GM21447 (cell line): ENCODE measurements at regions not wholly inside any gene's neighbourhood (a gene's known extent, or its start where the extent isn't known, plus 50 kb on each side); places are given as distances from the start of the nearest gene placed in this dataset.
"Not testable (repeated sequence)": the region's sequence is repeated elsewhere in the genome, so short reads cannot be mapped to it uniquely, and the experiment has no call there.

Source experiments
- ATAC-seq: cut with Tn5 transposase; IDR thresholded peaks from one replicate; pipeline ENCODE4 v1.9.1; 2021; ENCODE audit not compliant: unreplicated experiment

- ATAC-seq = no peak
Measured at GRCh38 chr15:96130734-96131133, 199.8 kb upstream of the NR2F2 start.

GRCh38 chr15:96132126-96132525, 198.4 kb upstream of the NR2F2 start:
- no peak for ATAC-seq

- ATAC-seq = no peak
Measured at GRCh38 chr15:96135166-96136093, 195.1 kb upstream of the NR2F2 start.

- ATAC-seq = no peak
Measured at GRCh38 chr15:96138985-96139384, 191.5 kb upstream of the NR2F2 start.

- no peak for ATAC-seq
Measured at GRCh38 chr15:96142498-96142897, 188.0 kb upstream of the NR2F2 start.

- ATAC-seq = no peak
Measured at GRCh38 chr15:96144734-96145133, 185.8 kb upstream of the NR2F2 start.

GRCh38 chr15:96146726-96147125, 183.8 kb upstream of the NR2F2 start:
- ATAC-seq = no peak

GRCh38 chr15:96147267-96147666, 183.2 kb upstream of the NR2F2 start:
- ATAC-seq = no peak

GRCh38 chr15:96150254-96150653, 180.2 kb upstream of the NR2F2 start:
- ATAC-seq = no peak

GRCh38 chr15:96151749-96152148, 178.8 kb upstream of the NR2F2 start:
- not testable (repeated sequence) for ATAC-seq

GRCh38 chr15:96153929-96154328, 176.6 kb upstream of the NR2F2 start:
- no peak for ATAC-seq

- ATAC-seq = no peak
Measured at GRCh38 chr15:96158938-96159337, 171.6 kb upstream of the NR2F2 start.

- ATAC-seq = no peak
Measured at GRCh38 chr15:96160269-96160668, 170.2 kb upstream of the NR2F2 start.

- ATAC-seq = no peak
Measured at GRCh38 chr15:96160800-96161199, 169.7 kb upstream of the NR2F2 start.

GRCh38 chr15:96162322-96162721, 168.2 kb upstream of the NR2F2 start:
- ATAC-seq = no peak

GRCh38 chr15:96165081-96165480, 165.4 kb upstream of the NR2F2 start:
- ATAC-seq = no peak

GRCh38 chr15:96165775-96166174, 164.7 kb upstream of the NR2F2 start:
- ATAC-seq = no peak

GRCh38 chr15:96166223-96167200, 164.0 kb upstream of the NR2F2 start:
- ATAC-seq = no peak

- not testable (repeated sequence) for ATAC-seq
Measured at GRCh38 chr15:96170616-96170978, 159.9 kb upstream of the NR2F2 start.

GRCh38 chr15:96170979-96171739, 159.3 kb upstream of the NR2F2 start:
- no peak for ATAC-seq

GRCh38 chr15:96171853-96172296, 158.6 kb upstream of the NR2F2 start:
- no peak for ATAC-seq
